Small intestine (tissue), 7 donors: ENCODE measurements at regions not wholly inside any gene's neighbourhood (a gene's known extent, or its start where the extent isn't known, plus 50 kb on each side); places are given as distances from the start of the nearest gene placed in this dataset.
"Not testable (repeated sequence)": the region's sequence is repeated elsewhere in the genome, so short reads cannot be mapped to it uniquely, and the experiment has no call there.

Experiments
- DNase-seq, 2 donors: peaks; one replicate each; pipeline versions ENCODE4 v3.0.0 to v3.0.0-alpha.2; 2013
- FAIRE-seq: peaks from 2 replicates; lab custom pipeline; 2012; peaks lifted over from hg19 to GRCh38; lab: Jason Lieb, UNC
- H3K27ac ChIP-seq, 3 donors: one replicate each; pipeline ENCODE4 v1.5.1; 2013; ENCODE audit warnings: low read length in 2 of 3, mild to moderate bottlenecking in 2 of 3, control low read depth in 1 of 3, inconsistent platforms in 1 of 3, low read depth in 1 of 3, moderate library complexity in 1 of 3
- H3K27me3 ChIP-seq, 3 donors: one replicate each; pipeline ENCODE4 v1.6.1; 2013; ENCODE audit warnings: low read length in 3 of 3, inconsistent platforms in 1 of 3; ENCODE audit not compliant: control insufficient read depth in 3 of 3, insufficient read depth in 3 of 3
- H3K36me3 ChIP-seq, 3 donors: one replicate each; pipeline ENCODE4 v1.6.1; 2013; ENCODE audit warnings: low read length in 3 of 3, inconsistent platforms in 1 of 3, low read depth in 1 of 3, mild to moderate bottlenecking in 1 of 3, moderate library complexity in 1 of 3; ENCODE audit not compliant: control insufficient read depth in 3 of 3, insufficient read depth in 2 of 3
- H3K4me1 ChIP-seq, 3 donors: one replicate each; pipeline ENCODE4 v1.6.1; 2013; ENCODE audit warnings: low read length in 2 of 3, inconsistent platforms in 1 of 3, low read depth in 1 of 3, mild to moderate bottlenecking in 1 of 3, moderate library complexity in 1 of 3; ENCODE audit not compliant: control insufficient read depth in 3 of 3, insufficient read depth in 2 of 3
- H3K4me3 ChIP-seq, 3 donors: one replicate each; pipeline ENCODE4 v1.5.1; 2013; ENCODE audit warnings: low read length in 3 of 3, control low read depth in 1 of 3, inconsistent platforms in 1 of 3, low read depth in 1 of 3, mild to moderate bottlenecking in 1 of 3, moderate library complexity in 1 of 3
- H3K9me3 ChIP-seq, 2 donors: one replicate each; pipeline ENCODE4 v1.6.1; 2013; ENCODE audit warnings: low read depth in 1 of 2, low read length in 1 of 2; ENCODE audit not compliant: control insufficient read depth in 2 of 2, insufficient read depth in 1 of 2
- WGBS, 3 donors: extraction: QIAGEN DNeasy Blood & Tissue Kit; methylation state at CpG; one replicate each; pipeline ENCODE4 v1.1.7; 2013; 5-methylcytosine and 5-hydroxymethylcytosine counted together
- donor health status: healthy with polysubstance abuse.
- donor health status: control.
- donor health status: control.
- donor health status: Bipolar disorder and iron deficiency.
- donor health status: healthy.

- FAIRE-seq = no peak
- WGBS, 3 donors = 64 to 73% (median 72%) methylated on average over 4 of the region's 4 CpGs
Measured at GRCh38 chr2:138312061-138312460, 189.5 kb upstream of the SPOPL start.

GRCh38 chr2:138315619-138316018 is 186.0 kb upstream of the SPOPL start:
- not testable (repeated sequence) for H3K36me3 ChIP-seq, FAIRE-seq

More at GRCh38 chr2:138312061-138312460, 189.5 kb upstream of the SPOPL start:
- Histone ChIP-seq H3K27me3 (no peaks in the 10 kb centered on the region), H3K4me3 (no peak overlapping the region), H3K36me3 (no peaks in the 10 kb centered on the region), H3K9me3 (peaks cover 0 to 6% of the 10 kb centered on the region in 2 donors), H3K4me1 (no peaks in the 10 kb centered on the region), H3K27ac (no peak overlapping the region)
- no peak for DNase-seq

GRCh38 chr2:138319616-138320015 is 182.0 kb upstream of the SPOPL start:
- no peak for FAIRE-seq
- Histone ChIP-seq H3K27ac (no peak overlapping the region), H3K27me3 (no peaks in the 10 kb centered on the region), H3K4me3 (no peak overlapping the region), H3K9me3 (peaks cover 0 to 6% of the 10 kb centered on the region in 2 donors), H3K36me3 (no peaks in the 10 kb centered on the region), H3K4me1 (no peaks in the 10 kb centered on the region)
- 70 to 76% (median 76%) methylated on average over 2 of the region's 2 CpGs for WGBS, 3 donors
- no peak for DNase-seq

More at GRCh38 chr2:138315619-138316018, 186.0 kb upstream of the SPOPL start:
- not testable (repeated sequence) for H3K9me3 ChIP-seq, H3K4me1 ChIP-seq, H3K27me3 ChIP-seq, DNase-seq, H3K4me3 ChIP-seq, H3K27ac ChIP-seq

- H3K36me3 ChIP-seq = no peaks in the 10 kb centered on the region
- no peaks in the 10 kb centered on the region for H3K4me1 ChIP-seq
- no peak for FAIRE-seq
- no peak overlapping the region for H3K4me3 ChIP-seq
- WGBS, 3 donors = 64 to 84% (median 70%) methylated on average over 2 of the region's 2 CpGs
- no peaks in the 10 kb centered on the region for H3K27me3 ChIP-seq
- H3K9me3 ChIP-seq = no peaks in the 10 kb centered on the region
- DNase-seq = peak; percentile 5 to 6
- H3K27ac ChIP-seq = no peak overlapping the region
Measured at GRCh38 chr2:138321458-138321857, 180.1 kb upstream of the SPOPL start.

GRCh38 chr2:138323382-138324067 is 178.0 kb upstream of the SPOPL start:
- H3K27me3 ChIP-seq = no peaks in the 10 kb centered on the region
- H3K4me3 ChIP-seq = no peak overlapping the region
- H3K36me3 ChIP-seq = no peaks in the 10 kb centered on the region
- no peak for DNase-seq
- no peak overlapping the region for H3K27ac ChIP-seq
- H3K9me3 ChIP-seq = no peaks in the 10 kb centered on the region
- FAIRE-seq = no peak
- WGBS, 3 donors = 89 to 92% (median 89%) methylated on average over 2 of the region's 2 CpGs
- no peaks in the 10 kb centered on the region for H3K4me1 ChIP-seq

- no peaks in the 10 kb centered on the region for H3K36me3 ChIP-seq
- no peaks in the 10 kb centered on the region for H3K27me3 ChIP-seq
- no peak overlapping the region for H3K4me3 ChIP-seq
- 80 to 88% (median 83%) methylated on average over 3 of the region's 3 CpGs for WGBS, 3 donors
- no peak for FAIRE-seq
- DNase-seq = no peak
- no peak overlapping the region for H3K27ac ChIP-seq
- no peaks in the 10 kb centered on the region for H3K4me1 ChIP-seq
- no peaks in the 10 kb centered on the region for H3K9me3 ChIP-seq
Measured at GRCh38 chr2:138324068-138324771, 177.3 kb upstream of the SPOPL start.

- no peak overlapping the region for H3K4me3 ChIP-seq
- no peaks in the 10 kb centered on the region for H3K9me3 ChIP-seq
- FAIRE-seq (no peak), DNase-seq (no peak)
- H3K36me3 ChIP-seq = no peaks in the 10 kb centered on the region
- WGBS, 3 donors = 94 to 96% (median 96%) methylated on average over 1 of the region's 1 CpG
- H3K27me3 ChIP-seq = no peaks in the 10 kb centered on the region
- no peaks in the 10 kb centered on the region for H3K4me1 ChIP-seq
- H3K27ac ChIP-seq = no peak overlapping the region
Measured at GRCh38 chr2:138327967-138328366, 173.6 kb upstream of the SPOPL start.

GRCh38 chr2:138329162-138329561 is 172.4 kb upstream of the SPOPL start:
- DNase-seq (no peak), FAIRE-seq (no peak)
- Histone ChIP-seq H3K27ac (no peak overlapping the region), H3K27me3 (no peaks in the 10 kb centered on the region), H3K4me3 (no peak overlapping the region), H3K36me3 (no peaks in the 10 kb centered on the region), H3K9me3 (no peaks in the 10 kb centered on the region), H3K4me1 (no peaks in the 10 kb centered on the region)
- 64 to 84% (median 69%) methylated on average over 3 of the region's 3 CpGs for WGBS, 3 donors
